Osteoblast (primary cell): ENCODE measurements at regions not wholly inside any gene's neighbourhood (a gene's known extent, or its start where the extent isn't known, plus 50 kb on each side); places are given as distances from the start of the nearest gene placed in this dataset.

Experiments used
- DNase-seq: peaks from one replicate; pipeline ENCODE4 v3.0.0; 2011; ENCODE audit warnings: low spot score, mixed read lengths; ENCODE audit not compliant: insufficient read length; ENCODE audit errors: missing footprints
- H2AFZ ChIP-seq: 2 replicates; pipeline ENCODE4 v1.6.0; 2011; ENCODE audit warnings: mild to moderate bottlenecking, low read length
- H3K27ac ChIP-seq: 2 replicates; pipeline ENCODE4 v1.5.1; 2011; ENCODE audit warnings: mild to moderate bottlenecking, low read depth, low read length, moderate library complexity
- H3K27me3 ChIP-seq: 2 replicates; pipeline ENCODE4 v1.6.0; 2012; ENCODE audit warnings: mild to moderate bottlenecking, control low read depth, inconsistent platforms, low read length, moderate library complexity; ENCODE audit not compliant: insufficient read depth
- H3K36me3 ChIP-seq: 2 replicates; pipeline ENCODE4 v1.5.1; 2011; ENCODE audit warnings: mild to moderate bottlenecking, low read length, control low read depth, moderate library complexity; ENCODE audit not compliant: insufficient read depth
- H3K4me1 ChIP-seq: 2 replicates; pipeline ENCODE4 v1.5.1; 2011; ENCODE audit warnings: mild to moderate bottlenecking, low read length, control low read depth, moderate library complexity; ENCODE audit not compliant: insufficient read depth
- H3K4me2 ChIP-seq: 2 replicates; pipeline ENCODE4 v1.6.0; 2011; ENCODE audit warnings: mild to moderate bottlenecking, low read length; ENCODE audit not compliant: insufficient read depth
- H3K4me3 ChIP-seq: fragments of 200-600 bp; sonication (generic); 3 replicates; pipeline ENCODE4 v1.5.1; 2012; ENCODE audit warnings: mild to moderate bottlenecking, low read length, inconsistent platforms; ENCODE audit not compliant: insufficient read depth
- H3K79me2 ChIP-seq: 2 replicates; pipeline ENCODE4 v1.6.0; 2012; ENCODE audit warnings: mild to moderate bottlenecking, low read length, control low read depth, inconsistent platforms; ENCODE audit not compliant: insufficient read depth
- H3K9me3 ChIP-seq: 2 replicates; pipeline ENCODE4 v1.5.1; 2011; ENCODE audit warnings: low read depth, low read length, control low read depth
- H4K20me1 ChIP-seq: 2 replicates; pipeline ENCODE4 v1.6.0; 2012; ENCODE audit warnings: mild to moderate bottlenecking, low read length, control low read depth; ENCODE audit not compliant: insufficient read depth
- CTCF ChIP-seq: IDR thresholded peaks from 2 replicates; pipeline ENCODE4 v1.5.1; 2011; ENCODE audit warnings: mild to moderate bottlenecking, low read depth, low read length, moderate library complexity; ENCODE audit errors: extremely low read depth

DNA sequence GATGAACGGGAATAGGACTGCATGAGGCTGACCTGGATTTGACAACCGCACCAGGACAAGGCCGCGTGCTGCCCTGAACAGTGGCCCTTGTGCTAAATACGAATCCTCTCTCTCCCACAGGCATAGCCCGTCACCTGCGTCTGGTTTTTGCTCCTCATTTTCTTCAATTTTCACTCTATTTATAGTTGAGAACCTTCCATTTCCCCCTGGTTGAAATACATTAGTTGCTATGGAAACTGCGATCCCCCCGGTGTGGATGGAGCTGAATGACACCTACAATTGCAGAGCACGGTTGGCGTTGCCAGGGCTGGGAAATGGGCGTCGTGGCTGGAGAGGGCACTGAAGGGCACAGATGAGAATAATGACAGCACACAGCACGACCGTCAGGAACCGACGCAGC is 158.6 kb upstream of the PITRM1 start:
- Histone ChIP-seq H3K4me3 (no peak overlapping the region), H3K27me3 (peaks cover 6% of the 10 kb centered on the region), H3K4me2 (peak overlapping the region; percentile 49), H3K36me3 (no peaks in the 10 kb centered on the region), H2AFZ (no peak overlapping the region), H3K9me3 (no peaks in the 10 kb centered on the region), H4K20me1 (no peaks in the 10 kb centered on the region), H3K27ac (no peak overlapping the region), H3K79me2 (no peaks in the 10 kb centered on the region), H3K4me1 (peaks cover 9% of the 10 kb centered on the region)
- no peak for TF ChIP-seq CTCF
- DNase-seq = no peak

GRCh38 chr10:3330663-3331062 is 158.1 kb upstream of the PITRM1 start:
- Histone ChIP-seq H3K79me2 (no peaks in the 10 kb centered on the region), H3K9me3 (no peaks in the 10 kb centered on the region), H4K20me1 (no peaks in the 10 kb centered on the region), H3K36me3 (no peaks in the 10 kb centered on the region), H3K27me3 (peaks cover 6% of the 10 kb centered on the region), H3K4me3 (no peak overlapping the region), H3K4me1 (peaks cover 9% of the 10 kb centered on the region), H2AFZ (no peak overlapping the region), H3K27ac (no peak overlapping the region), H3K4me2 (peak overlapping the region; percentile 49)
- TF ChIP-seq CTCF = no peak
- DNase-seq = peak; percentile 94

DNA sequence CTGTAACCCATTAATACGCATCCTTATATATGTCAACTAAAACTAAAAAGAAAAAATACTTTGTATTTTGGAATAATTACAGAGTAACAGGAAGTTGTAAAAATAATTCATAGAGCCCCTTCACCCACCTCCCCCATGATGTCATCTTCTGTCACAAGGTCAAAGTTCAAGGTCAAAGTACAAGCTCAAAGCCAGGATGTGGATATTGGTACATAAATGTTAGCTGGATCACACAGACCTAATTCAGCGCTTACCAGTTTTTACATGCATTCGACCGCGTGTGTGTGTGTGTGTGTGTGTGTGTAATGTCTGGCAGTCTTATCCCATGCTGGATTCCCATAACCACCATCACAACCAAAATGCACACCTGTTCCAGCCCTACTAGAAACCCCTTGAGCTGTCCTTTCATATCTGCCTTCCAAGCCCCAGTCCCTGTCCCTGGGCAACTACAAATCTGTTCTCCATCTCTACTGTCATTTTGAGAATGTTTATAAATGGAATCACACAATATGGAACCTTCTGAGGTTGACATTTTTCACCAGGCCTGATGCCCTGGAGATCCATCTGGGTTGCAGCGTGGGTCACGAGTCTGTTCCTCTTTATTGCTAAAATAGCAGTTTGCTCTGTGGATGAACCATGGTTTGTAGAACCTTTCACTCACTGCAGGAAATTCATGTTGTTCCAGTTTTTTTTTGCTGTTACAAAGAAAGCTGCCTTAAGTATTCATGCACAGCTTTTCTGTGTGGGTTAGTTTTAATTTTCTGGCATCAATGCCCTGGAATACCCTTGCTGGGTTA is 153.6 kb upstream of the PITRM1 start:
- H3K9me3 ChIP-seq = no peaks in the 10 kb centered on the region
- no peaks in the 10 kb centered on the region for H4K20me1 ChIP-seq
- no peak for TF ChIP-seq CTCF
- H3K27me3 ChIP-seq = peaks cover 6% of the 10 kb centered on the region
- H3K4me1 ChIP-seq = peaks cover 24% of the 10 kb centered on the region
- DNase-seq = no peak
- H3K36me3 ChIP-seq = no peaks in the 10 kb centered on the region
- H3K27ac ChIP-seq = no peak overlapping the region
- H2AFZ ChIP-seq = no peak overlapping the region
- no peak overlapping the region for H3K4me3 ChIP-seq
- no peak overlapping the region for H3K4me2 ChIP-seq
- H3K79me2 ChIP-seq = no peaks in the 10 kb centered on the region

DNA sequence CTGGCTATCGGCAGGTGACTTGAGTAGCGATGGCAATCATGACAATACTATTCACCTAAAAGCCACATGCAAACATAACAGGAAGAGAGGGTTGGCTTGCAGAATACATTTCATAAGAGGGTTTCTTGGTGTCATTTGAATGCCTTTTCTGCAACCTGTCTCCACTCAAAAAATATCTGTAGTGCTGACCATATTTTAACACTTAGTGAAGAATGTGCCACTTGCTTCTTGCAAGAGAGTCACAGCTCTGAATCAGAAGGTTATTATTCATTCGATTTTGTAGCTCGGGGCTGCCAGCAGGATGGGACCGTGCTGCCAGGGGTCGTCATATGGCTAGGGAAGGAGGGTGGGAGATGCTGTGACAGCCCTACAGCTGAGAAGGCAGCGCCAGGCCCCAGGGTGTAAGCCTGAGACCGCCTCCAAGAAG is 152.0 kb upstream of the PITRM1 start:
- TF ChIP-seq CTCF = no peak
- H4K20me1 ChIP-seq = no peaks in the 10 kb centered on the region
- H3K27me3 ChIP-seq = peaks cover 6% of the 10 kb centered on the region
- no peak overlapping the region for H2AFZ ChIP-seq
- no peaks in the 10 kb centered on the region for H3K36me3 ChIP-seq
- DNase-seq = no peak
- H3K27ac ChIP-seq = no peak overlapping the region
- H3K4me3 ChIP-seq = no peak overlapping the region
- no peaks in the 10 kb centered on the region for H3K9me3 ChIP-seq
- H3K4me2 ChIP-seq = peak overlapping the region; percentile 70
- peaks cover 15% of the 10 kb centered on the region for H3K4me1 ChIP-seq
- H3K79me2 ChIP-seq = no peaks in the 10 kb centered on the region
